Common myeloid progenitor, CD34-positive (primary cell): ENCODE measurements at regions not wholly inside any gene's neighbourhood (a gene's known extent, or its start where the extent isn't known, plus 50 kb on each side); places are given as distances from the start of the nearest gene placed in this dataset.
"Not testable (repeated sequence)": the region's sequence is repeated elsewhere in the genome, so short reads cannot be mapped to it uniquely, and the experiment has no call there.

Experiments
- CTCF ChIA-PET: fragments of 350-600 bp; sonication (Branson Sonifier 250); formaldehyde crosslinking; loops from one replicate; lab custom pipeline; 2021; ENCODE audit warnings: antibody characterized with exemption; lab: Charles Lee
- POLR2A ChIA-PET: fragments of 350-600 bp; sonication (Branson Sonifier 250); formaldehyde crosslinking; loops from one replicate; lab custom pipeline; 2021; ENCODE audit warnings: antibody characterized with exemption; lab: Charles Lee
- DNase-seq, 3 donors: peaks; one replicate each; pipeline versions ENCODE4 v3.0.0 to v3.0.0-alpha.2; 2013
- H3K27ac ChIP-seq, 2 experiments: 1 replicate in 1 of 2; 2 replicates in 1 of 2; pipeline ENCODE4 v1.7.0; 2013; ENCODE audit warnings: inconsistent platforms in 2 of 2, low read length in 2 of 2, mild to moderate bottlenecking in 2 of 2, low read depth in 1 of 2, moderate library complexity in 1 of 2; ENCODE audit not compliant: severe bottlenecking in 2 of 2, insufficient read depth in 1 of 2, poor library complexity in 1 of 2
- H3K27me3 ChIP-seq, 5 experiments: replicated peaks in 2 of 5; 1 replicate in 3 of 5; 2 replicates in 2 of 5; pipeline versions ENCODE4 v1.6.1 to v1.7.0; 2013; ENCODE audit warnings: low read length in 4 of 5, mild to moderate bottlenecking in 2 of 5, moderate library complexity in 2 of 5, inconsistent platforms in 1 of 5; ENCODE audit not compliant: insufficient read depth in 5 of 5, control insufficient read depth in 4 of 5
- H3K36me3 ChIP-seq, 4 experiments: 1 replicate in 2 of 4; 2 replicates in 2 of 4; pipeline versions ENCODE4 v1.6.1 to v1.7.0; 2013; ENCODE audit warnings: low read length in 3 of 4, control low read depth in 1 of 4, mild to moderate bottlenecking in 1 of 4; ENCODE audit not compliant: control insufficient read depth in 4 of 4, insufficient read depth in 4 of 4
- H3K4me1 ChIP-seq, 4 experiments: 1 replicate in 3 of 4; 2 replicates in 1 of 4; pipeline versions ENCODE4 v1.6.1 to v1.7.1; 2013; ENCODE audit warnings: low read length in 3 of 4, mild to moderate bottlenecking in 3 of 4, control low read depth in 1 of 4, inconsistent platforms in 1 of 4, moderate library complexity in 1 of 4; ENCODE audit not compliant: control insufficient read depth in 4 of 4, insufficient read depth in 4 of 4; ENCODE audit errors: control extremely low read depth in 1 of 4
- H3K4me3 ChIP-seq, 7 experiments: 1 replicate in 4 of 7; 2 replicates in 3 of 7; pipeline versions ENCODE4 v1.5.1 to v1.7.0; 2013; ENCODE audit warnings: mild to moderate bottlenecking in 7 of 7, low read length in 6 of 7, moderate library complexity in 6 of 7, inconsistent platforms in 2 of 7, low read depth in 2 of 7, control low read depth in 1 of 7; ENCODE audit not compliant: insufficient read depth in 4 of 7, control insufficient read depth in 1 of 7; ENCODE audit errors: extremely low read depth in 1 of 7
- H3K9me3 ChIP-seq, 5 experiments: 1 replicate in 4 of 5; 2 replicates in 1 of 5; pipeline versions ENCODE4 v1.6.1 to v1.7.1; 2013; ENCODE audit warnings: low read length in 4 of 5, mild to moderate bottlenecking in 2 of 5, inconsistent platforms in 1 of 5, low read depth in 1 of 5, moderate library complexity in 1 of 5; ENCODE audit not compliant: control insufficient read depth in 4 of 5, insufficient read depth in 2 of 5; ENCODE audit errors: control extremely low read depth in 1 of 5
- WGBS: methylation state at CpG from one replicate; pipeline ENCODE4 v1.1.5; 2013; ENCODE audit not compliant: insufficient coverage; 5-methylcytosine and 5-hydroxymethylcytosine counted together

GRCh38 chr11:114802878-114803277, 124.6 kb downstream of the NXPE2 start:
- H3K36me3 ChIP-seq: no peaks in the 10 kb centered on the region
- H3K4me1 ChIP-seq: no peaks in the 10 kb centered on the region
- H3K27ac ChIP-seq: no peak overlapping the region
- peaks cover 0 to 3% (median 0%) of the 10 kb centered on the region in 5 experiments for H3K9me3 ChIP-seq
- peaks cover 0 to 16% (median 1%) of the 10 kb centered on the region in 5 experiments for H3K27me3 ChIP-seq
- H3K4me3 ChIP-seq: no peak overlapping the region
- POLR2A ChIA-PET: no interaction called here
- 93% methylated on average over 5 of the region's 6 CpGs for WGBS
- DNase-seq: no peak
- CTCF ChIA-PET: no interaction called here

GRCh38 chr11:114805431-114805830, 127.1 kb downstream of the NXPE2 start:
- POLR2A ChIA-PET, DNase-seq, H3K27me3 ChIP-seq, H3K4me3 ChIP-seq, H3K27ac ChIP-seq, CTCF ChIA-PET, H3K4me1 ChIP-seq, H3K36me3 ChIP-seq, H3K9me3 ChIP-seq: not testable (repeated sequence)
- no CpG with 5 or more reads among the region's 9 CpGs for WGBS

GRCh38 chr11:114811971-114812370, 133.6 kb downstream of the NXPE2 start:
- Histone ChIP-seq H3K36me3 (no peaks in the 10 kb centered on the region), H3K4me3 (no peak overlapping the region), H3K27ac (no peak overlapping the region), H3K9me3 (no peaks in the 10 kb centered on the region), H3K4me1 (no peaks in the 10 kb centered on the region), H3K27me3 (peaks cover 0 to 6% (median 1%) of the 10 kb centered on the region in 5 experiments)
- DNase-seq: no peak
- ChIA-PET CTCF (no interaction called here), POLR2A (no interaction called here)
- WGBS: 100% methylated on average over 3 of the region's 3 CpGs

GRCh38 chr11:114812733-114813132, 134.4 kb downstream of the NXPE2 start:
- peaks cover 0 to 14% (median 6%) of the 10 kb centered on the region in 5 experiments for H3K27me3 ChIP-seq
- WGBS: 71% methylated on average over 3 of the region's 3 CpGs
- CTCF ChIA-PET: no interaction called here

GRCh38 chr11:114813189-114813718, 134.9 kb downstream of the NXPE2 start:
- WGBS: 95% methylated on average over 3 of the region's 4 CpGs
- ChIA-PET POLR2A (no interaction called here), CTCF (interaction anchor here (0.6 kb wide), 1 partner anchor 1405 kb away, joined by 3 read pairs; no protein-coding TSS in a partner anchor)
- Histone ChIP-seq H3K36me3 (no peaks in the 10 kb centered on the region), H3K9me3 (no peaks in the 10 kb centered on the region), H3K4me3 (no peak overlapping the region), H3K4me1 (no peaks in the 10 kb centered on the region), H3K27ac (no peak overlapping the region), H3K27me3 (peaks cover 0 to 19% (median 6%) of the 10 kb centered on the region in 5 experiments)
- no peak for DNase-seq

More at GRCh38 chr11:114812733-114813132, 134.4 kb downstream of the NXPE2 start:
- Histone ChIP-seq H3K36me3 (no peaks in the 10 kb centered on the region), H3K4me1 (no peaks in the 10 kb centered on the region), H3K9me3 (no peaks in the 10 kb centered on the region), H3K27ac (no peak overlapping the region), H3K4me3 (no peak overlapping the region)
- DNase-seq: no peak
- POLR2A ChIA-PET: no interaction called here

GRCh38 chr11:114815176-114815575, 136.8 kb downstream of the NXPE2 start:
- ChIA-PET POLR2A (no interaction called here), CTCF (no interaction called here)
- Histone ChIP-seq H3K4me1 (no peaks in the 10 kb centered on the region), H3K27me3 (peaks cover 0 to 26% (median 6%) of the 10 kb centered on the region in 5 experiments), H3K9me3 (no peaks in the 10 kb centered on the region), H3K27ac (no peak overlapping the region), H3K4me3 (no peak overlapping the region), H3K36me3 (no peaks in the 10 kb centered on the region)
- DNase-seq: no peak

GRCh38 chr11:114815761-114816160, 137.4 kb downstream of the NXPE2 start:
- H3K27ac ChIP-seq: no peak overlapping the region
- H3K9me3 ChIP-seq: no peaks in the 10 kb centered on the region
- no peaks in the 10 kb centered on the region for H3K36me3 ChIP-seq
- 100% methylated on average over 1 of the region's 1 CpG for WGBS
- no peak overlapping the region for H3K4me3 ChIP-seq
- ChIA-PET POLR2A (no interaction called here), CTCF (no interaction called here)
- no peaks in the 10 kb centered on the region for H3K4me1 ChIP-seq
- DNase-seq: no peak
- H3K27me3 ChIP-seq: peaks cover 0 to 30% (median 6%) of the 10 kb centered on the region in 5 experiments
